Hepatocyte (in vitro differentiated cells): ENCODE measurements at regions not wholly inside any gene's neighbourhood (a gene's known extent, or its start where the extent isn't known, plus 50 kb on each side); places are given as distances from the start of the nearest gene placed in this dataset.

Experiments
- DNase-seq: peaks from one replicate; pipeline ENCODE4 v3.0.0-alpha.2; 2016; ENCODE audit warnings: low spot score
- H2AFZ ChIP-seq: fragments of 200-600 bp; sonication (generic); 2 replicates; pipeline ENCODE4 v1.6.0; 2016; ENCODE audit warnings: antibody characterized with exemption, mild to moderate bottlenecking
- H3K27ac ChIP-seq: fragments of 200-600 bp; sonication (generic); 2 replicates; pipeline ENCODE4 v1.5.1; 2016; ENCODE audit warnings: mild to moderate bottlenecking
- H3K27me3 ChIP-seq: fragments of 200-600 bp; sonication (generic); 2 replicates; pipeline ENCODE4 v1.6.1; 2016
- H3K36me3 ChIP-seq: fragments of 200-600 bp; sonication (generic); replicated peaks from 2 replicates; pipeline ENCODE4 v1.5.1; 2016; ENCODE audit warnings: low read depth; ENCODE audit not compliant: insufficient read depth
- H3K4me1 ChIP-seq: fragments of 200-600 bp; sonication (generic); 2 replicates; pipeline ENCODE4 v1.5.1; 2016; ENCODE audit warnings: mild to moderate bottlenecking, moderate library complexity; ENCODE audit not compliant: insufficient read depth
- H3K4me2 ChIP-seq: fragments of 200-600 bp; sonication (generic); 2 replicates; pipeline ENCODE4 v1.6.0; 2016
- H3K4me3 ChIP-seq: fragments of 200-600 bp; sonication (generic); 2 replicates; pipeline ENCODE4 v1.5.1; 2016; ENCODE audit warnings: mild to moderate bottlenecking
- H3K79me2 ChIP-seq: fragments of 200-600 bp; sonication (generic); 2 replicates; pipeline ENCODE4 v1.6.0; 2017; ENCODE audit warnings: mild to moderate bottlenecking
- H3K9me2 ChIP-seq: fragments of 200-600 bp; sonication (generic); replicated peaks from 2 replicates; pipeline ENCODE4 v1.6.0; 2017; ENCODE audit warnings: mild to moderate bottlenecking; ENCODE audit not compliant: insufficient read depth
- H3K9me3 ChIP-seq: fragments of 200-600 bp; sonication (generic); 2 replicates; pipeline ENCODE4 v1.5.1; 2016; ENCODE audit warnings: low read depth, mild to moderate bottlenecking
- H4K20me1 ChIP-seq: fragments of 200-600 bp; sonication (generic); 2 replicates; pipeline ENCODE4 v1.6.0; 2016; ENCODE audit warnings: mild to moderate bottlenecking; ENCODE audit not compliant: insufficient read depth, poor library complexity, severe bottlenecking
- CTCF ChIP-seq: fragments of 200-600 bp; sonication (generic); IDR thresholded peaks from 2 replicates; pipeline ENCODE4 v1.5.1; 2016; ENCODE audit warnings: antibody characterized with exemption, mild to moderate bottlenecking; ENCODE audit not compliant: poor library complexity
- EZH2 ChIP-seq: fragments of 200-600 bp; sonication (generic); IDR thresholded peaks from 2 replicates; pipeline ENCODE4 v1.6.1; 2016; ENCODE audit warnings: antibody characterized with exemption, mild to moderate bottlenecking, borderline replicate concordance
- EZH2phosphoT487 ChIP-seq: fragments of 200-600 bp; sonication (generic); IDR thresholded peaks from one replicate; pipeline ENCODE4 v1.6.1; 2018; ENCODE audit warnings: antibody characterized with exemption, mild to moderate bottlenecking, low read depth, moderate library complexity; ENCODE audit not compliant: unreplicated experiment, severe bottlenecking
- WGBS: methylation state at CpG from one replicate; pipeline ENCODE4 v1.1.6; 2016; ENCODE audit warnings: low lambda C conversion rate; ENCODE audit errors: missing lambda C conversion rate; 5-methylcytosine and 5-hydroxymethylcytosine counted together

DNA sequence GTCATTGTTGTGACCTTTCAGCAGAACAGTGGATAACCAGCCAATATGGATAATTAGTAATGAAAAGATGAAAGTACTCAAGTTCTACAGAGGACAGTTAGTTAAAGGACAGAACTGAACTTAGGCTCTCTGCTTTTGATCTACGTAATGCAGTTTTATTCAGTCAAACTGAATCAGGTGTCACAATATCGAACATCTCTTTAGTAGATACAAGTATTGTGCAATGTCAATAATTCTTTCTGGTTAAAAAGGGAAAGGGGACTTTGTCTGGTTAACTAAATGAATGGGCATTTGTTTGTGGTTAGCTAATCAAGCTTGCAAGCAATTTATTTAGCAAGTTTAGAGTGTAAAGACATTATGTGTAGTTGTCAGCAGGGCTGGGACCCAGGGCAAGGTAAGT is 562.2 kb upstream of the PTBP2 start:
- TF ChIP-seq CTCF (no peak), EZH2phosphoT487 (no peak), EZH2 (no peak)
- 94% methylated on average over 2 of the region's 2 CpGs for WGBS
- no peaks in the 10 kb centered on the region for H3K79me2 ChIP-seq
- no peaks in the 10 kb centered on the region for H3K9me2 ChIP-seq
- no peak overlapping the region for H3K4me3 ChIP-seq
- H3K27me3 ChIP-seq, result no peaks in the 10 kb centered on the region
- H3K36me3 ChIP-seq, result no peaks in the 10 kb centered on the region
- no peak overlapping the region for H3K4me2 ChIP-seq
- peaks cover 4% of the 10 kb centered on the region for H3K9me3 ChIP-seq
- no peak overlapping the region for H3K27ac ChIP-seq
- no peak for DNase-seq
- no peak overlapping the region for H2AFZ ChIP-seq
- no peaks in the 10 kb centered on the region for H4K20me1 ChIP-seq
- no peaks in the 10 kb centered on the region for H3K4me1 ChIP-seq

GRCh38 chr1:96164053-96164452 is 557.5 kb upstream of the PTBP2 start:
- no peaks in the 10 kb centered on the region for H4K20me1 ChIP-seq
- DNase-seq, result no peak
- H2AFZ ChIP-seq, result no peak overlapping the region
- no peaks in the 10 kb centered on the region for H3K27me3 ChIP-seq
- no peaks in the 10 kb centered on the region for H3K9me2 ChIP-seq
- no peaks in the 10 kb centered on the region for H3K4me1 ChIP-seq
- no peak overlapping the region for H3K27ac ChIP-seq
- WGBS, result 73% methylated on average over 4 of the region's 4 CpGs
- no peaks in the 10 kb centered on the region for H3K9me3 ChIP-seq
- TF ChIP-seq CTCF, result no peak
- TF ChIP-seq EZH2, result no peak
- TF ChIP-seq EZH2phosphoT487, result no peak
- H3K36me3 ChIP-seq, result no peaks in the 10 kb centered on the region
- H3K79me2 ChIP-seq, result no peaks in the 10 kb centered on the region
- no peak overlapping the region for H3K4me2 ChIP-seq
- H3K4me3 ChIP-seq, result no peak overlapping the region

DNA sequence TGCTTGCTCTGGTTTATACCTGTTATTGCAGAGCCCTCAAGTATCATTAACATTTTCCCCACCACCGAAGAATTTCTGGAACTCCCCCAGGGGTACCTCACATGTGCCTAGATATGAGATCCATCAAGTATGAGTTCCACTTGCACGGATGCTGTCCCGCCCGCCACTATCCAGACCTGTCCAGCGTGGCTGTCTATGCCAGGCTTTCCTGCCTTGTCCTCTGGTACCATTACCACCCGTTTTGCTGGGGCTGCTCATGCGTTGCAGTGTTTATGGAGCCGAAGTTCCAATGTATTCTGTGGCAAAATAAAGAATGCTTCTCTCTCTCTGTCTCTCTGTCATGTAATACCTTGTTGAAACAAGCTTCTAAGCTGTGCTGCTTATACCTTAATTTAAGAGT is 543.5 kb upstream of the PTBP2 start:
- Histone ChIP-seq H2AFZ (no peak overlapping the region), H3K79me2 (no peaks in the 10 kb centered on the region), H3K9me3 (no peaks in the 10 kb centered on the region), H3K9me2 (no peaks in the 10 kb centered on the region), H3K27ac (no peak overlapping the region), H3K4me3 (no peak overlapping the region), H3K4me2 (no peak overlapping the region), H3K36me3 (no peaks in the 10 kb centered on the region), H3K27me3 (no peaks in the 10 kb centered on the region), H4K20me1 (no peaks in the 10 kb centered on the region), H3K4me1 (no peaks in the 10 kb centered on the region)
- 91% methylated on average over 8 of the region's 8 CpGs for WGBS
- TF ChIP-seq CTCF, result no peak
- no peak for TF ChIP-seq EZH2phosphoT487
- TF ChIP-seq EZH2, result no peak
- DNase-seq, result no peak

- no peaks in the 10 kb centered on the region for H3K27me3 ChIP-seq
- H3K9me2 ChIP-seq, result no peaks in the 10 kb centered on the region
- H3K36me3 ChIP-seq, result no peaks in the 10 kb centered on the region
- H3K4me3 ChIP-seq, result no peak overlapping the region
- TF ChIP-seq CTCF (no peak), EZH2phosphoT487 (no peak), EZH2 (no peak)
- H4K20me1 ChIP-seq, result no peaks in the 10 kb centered on the region
- no peak for DNase-seq
- H2AFZ ChIP-seq, result no peak overlapping the region
- H3K4me1 ChIP-seq, result no peaks in the 10 kb centered on the region
- no peaks in the 10 kb centered on the region for H3K79me2 ChIP-seq
- no peak overlapping the region for H3K27ac ChIP-seq
- 72% methylated on average over 2 of the region's 2 CpGs for WGBS
- H3K9me3 ChIP-seq, result no peaks in the 10 kb centered on the region
- H3K4me2 ChIP-seq, result no peak overlapping the region
Observed at GRCh38 chr1:96183485-96183884, 538.1 kb upstream of the PTBP2 start.
